ENCODE measurements at regions not wholly inside any gene's neighbourhood (a gene's known extent, or its start where the extent isn't known, plus 50 kb on each side); places are given as distances from the start of the nearest gene placed in this dataset.

GRCh38 chr14:59125156-59125555 is 63.3 kb upstream of the DAAM1 start:
- POLR2A ChIA-PET = no interaction called here
- TF ChIP-seq ATF7-NPFF (CRISPR knock-in tag; IDR thresholded peaks at IDR 0.05; ENCODE audit: low read depth) (no peak), NFATC3 (CRISPR knock-in tag; IDR thresholded peaks at IDR 0.05) (no peak), ZNF280D (CRISPR knock-in tag; IDR thresholded peaks at IDR 0.05) (no peak), PRMT3 (CRISPR knock-in tag; IDR thresholded peaks at IDR 0.05; ENCODE audit: borderline replicate concordance, low read depth) (no peak), ZNF883 (CRISPR knock-in tag; IDR thresholded peaks at IDR 0.05; ENCODE audit: not compliant biosample characterization) (no peak), GABPA (IDR thresholded peaks at IDR 0.05; ENCODE audit: low read depth, low read length) (no peak), GABPA (CRISPR knock-in tag; IDR thresholded peaks at IDR 0.05; ENCODE audit: low read depth) (no peak), FOSL2 (CRISPR knock-in tag; IDR thresholded peaks at IDR 0.05) (no peak)
- in situ Hi-C loops (cut with HindIII; ENCODE audit: extremely low pct_ligation_motif_present, low pct_unique_long_range_greater_than_20kb) = loop anchor here (5.0 kb wide), 1 partner anchor 317 kb away; no protein-coding TSS in a partner anchor

More at GRCh38 chr14:59125156-59125555, 63.3 kb upstream of the DAAM1 start:
- 15% methylated on average over 4 of the region's 4 CpGs for whole genome bisulfite sequencing (ENCODE audit: low lambda C conversion rate)
- no peak for FAIRE-seq
- no peaks in the 10 kb centered on the region for H3K27me3 ChIP-seq (ENCODE audit: control insufficient read depth in 1 of 2, insufficient read depth in 2 of 2, low read length in 2 of 2)
- no peaks in the 10 kb centered on the region for H4K20me1 ChIP-seq (ENCODE audit: insufficient read depth, low read length)
- no peak for ATAC-seq
- H3K36me3 ChIP-seq (replicated peaks in 1 of 2; ENCODE audit: control insufficient read depth in 1 of 2, insufficient read depth in 2 of 2, low read length in 2 of 2) = no peaks in the 10 kb centered on the region
- BruUV-seq (replicated peaks) = no TSS peak
- H3K4me1 ChIP-seq (ENCODE audit: insufficient read depth, low read length) = no peaks in the 10 kb centered on the region
- no peak overlapping the region for H3K9ac ChIP-seq (ENCODE audit: insufficient read depth, low read depth, low read length)
- DNase-seq (ENCODE audit: low spot score) = no peak
- H2AFZ ChIP-seq (ENCODE audit: low read length) = no peak overlapping the region
- intact Hi-C loops (cut with micrococcal nuclease; ENCODE audit: unreplicated experiment) = loop anchor here (2.0 to 5.0 kb wide), 2 partner anchors 96 to 137 kb away; no protein-coding TSS in a partner anchor
- CTCF ChIA-PET (ENCODE audit: low intra/inter-chr PET ratio, low total read pairs) = no interaction called here
- no peaks in the 10 kb centered on the region for H3K79me2 ChIP-seq (ENCODE audit: insufficient read depth, low read length)
- no peak overlapping the region for H3K27ac ChIP-seq (ENCODE audit: extremely low read length, insufficient read depth, low read length)
- H3K4me2 ChIP-seq (ENCODE audit: low read depth, low read length) = no peak overlapping the region
- H3K4me3 ChIP-seq (replicated peaks in 1 of 3; ENCODE audit: insufficient read depth in 1 of 3, low read depth in 2 of 3, low read length in 3 of 3) = no peak overlapping the region
- no peaks in the 10 kb centered on the region for H3K9me3 ChIP-seq (ENCODE audit: low read length)

Data from HepG2 (cell line).